ENCODE measurements at regions not wholly inside any gene's neighbourhood (a gene's known extent, or its start where the extent isn't known, plus 50 kb on each side); places are given as distances from the start of the nearest gene placed in this dataset.

- DNase-seq, result no peak
Measured at GRCh38 chr18:78390348-78390951, 589.2 kb upstream of the SALL3 start.

GRCh38 chr18:78390952-78391348 lies 588.7 kb upstream of the SALL3 start:
- DNase-seq, result no peak

- DNase-seq, result no peak
Measured at GRCh38 chr18:78393086-78393862, 586.3 kb upstream of the SALL3 start.

GRCh38 chr18:78396077-78396476 lies 583.5 kb upstream of the SALL3 start:
- DNase-seq, result no peak

GRCh38 chr18:78396756-78397155 lies 582.9 kb upstream of the SALL3 start:
- no peak for DNase-seq

GRCh38 chr18:78399992-78400503 lies 579.6 kb upstream of the SALL3 start:
- no peak for DNase-seq

- DNase-seq, result no peak
Measured at GRCh38 chr18:78402440-78402839, 577.2 kb upstream of the SALL3 start.

GRCh38 chr18:78402966-78403365 lies 576.7 kb upstream of the SALL3 start:
- no peak for DNase-seq

GRCh38 chr18:78403371-78403770 lies 576.2 kb upstream of the SALL3 start:
- DNase-seq, result no peak

- DNase-seq, result no peak
Measured at GRCh38 chr18:78405763-78406162, 573.9 kb upstream of the SALL3 start.

- no peak for DNase-seq
Measured at GRCh38 chr18:78406743-78407465, 572.7 kb upstream of the SALL3 start.

- no peak for DNase-seq
Measured at GRCh38 chr18:78407466-78407844, 572.2 kb upstream of the SALL3 start.

GRCh38 chr18:78408623-78409022 lies 571.0 kb upstream of the SALL3 start:
- no peak for DNase-seq

- DNase-seq, result no peak
Measured at GRCh38 chr18:78410094-78410786, 569.4 kb upstream of the SALL3 start.

- DNase-seq, result no peak
Measured at GRCh38 chr18:78411539-78411938, 568.1 kb upstream of the SALL3 start.

- DNase-seq, result no peak
Measured at GRCh38 chr18:78414302-78414701, 565.3 kb upstream of the SALL3 start.

- DNase-seq, result no peak
Measured at GRCh38 chr18:78416853-78417252, 562.8 kb upstream of the SALL3 start.

GRCh38 chr18:78418379-78418778 lies 561.2 kb upstream of the SALL3 start:
- no peak for DNase-seq

- no peak for DNase-seq
Measured at GRCh38 chr18:78419171-78419570, 560.4 kb upstream of the SALL3 start.

GRCh38 chr18:78420116-78420515 lies 559.5 kb upstream of the SALL3 start:
- DNase-seq, result no peak

- DNase-seq, result no peak
Measured at GRCh38 chr18:78421392-78421791, 558.2 kb upstream of the SALL3 start.

- no peak for DNase-seq
Measured at GRCh38 chr18:78422336-78422735, 557.3 kb upstream of the SALL3 start.

- DNase-seq, result no peak
Measured at GRCh38 chr18:78423811-78424210, 555.8 kb upstream of the SALL3 start.

Measured in occipital lobe (tissue), 1 donor.